BE2C (cell line): ENCODE measurements at regions not wholly inside any gene's neighbourhood (a gene's known extent, or its start where the extent isn't known, plus 50 kb on each side); places are given as distances from the start of the nearest gene placed in this dataset.

Source experiments
- DNase-seq: peaks from one replicate; pipeline ENCODE4 v3.0.0-alpha.2; 2020
- H3K27me3 ChIP-seq: fragments of 250-450 bp; sonication (Bioruptor Pico); 2 replicates; pipeline ENCODE4 v1.5.1; 2020; ENCODE audit warnings: mild to moderate bottlenecking
- H3K36me3 ChIP-seq: fragments of 250-450 bp; sonication (Bioruptor Pico); 2 replicates; pipeline ENCODE4 v1.5.1; 2020; ENCODE audit warnings: mild to moderate bottlenecking
- H3K4me1 ChIP-seq: fragments of 250-450 bp; sonication (Bioruptor Pico); 2 replicates; pipeline ENCODE4 v1.5.1; 2020
- H3K4me3 ChIP-seq: 2 replicates; pipeline ENCODE4 v1.5.1; 2011; ENCODE audit warnings: low read depth, low read length
- H3K9me3 ChIP-seq: fragments of 250-450 bp; sonication (Bioruptor Pico); 2 replicates; pipeline ENCODE4 v1.5.1; 2020
- TF ChIP-seq, protein P1 (sequence below): IDR thresholded peaks from 2 replicates; pipeline ENCODE4 v1.5.1; 2012; ENCODE audit warnings: mild to moderate bottlenecking, low read depth, low read length

DNA sequence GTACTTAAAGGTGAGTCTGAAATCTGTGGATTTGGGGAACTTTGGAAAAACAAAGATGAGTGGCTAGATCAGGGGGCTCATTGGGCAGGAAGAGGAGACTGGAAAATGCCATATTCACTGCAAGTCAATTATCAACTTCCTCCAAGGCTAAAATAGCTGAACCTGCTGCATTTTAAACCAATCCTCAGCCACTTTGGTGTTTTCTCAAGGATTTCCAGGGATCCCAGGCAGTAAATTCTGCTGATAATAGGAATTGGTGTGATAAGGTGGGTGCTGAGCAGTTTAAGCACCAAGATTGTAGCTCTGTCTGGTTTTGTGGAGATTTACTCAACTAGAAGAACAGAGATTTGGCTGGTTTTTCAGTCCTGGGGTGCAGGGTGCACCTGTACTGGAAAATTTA is 153.9 kb upstream of the CAMK1G start:
- Histone ChIP-seq H3K27me3 (no peaks in the 10 kb centered on the region), H3K4me3 (no peak overlapping the region), H3K36me3 (no peaks in the 10 kb centered on the region), H3K9me3 (no peaks in the 10 kb centered on the region), H3K4me1 (no peaks in the 10 kb centered on the region)
- TF ChIP-seq, protein P1, sequence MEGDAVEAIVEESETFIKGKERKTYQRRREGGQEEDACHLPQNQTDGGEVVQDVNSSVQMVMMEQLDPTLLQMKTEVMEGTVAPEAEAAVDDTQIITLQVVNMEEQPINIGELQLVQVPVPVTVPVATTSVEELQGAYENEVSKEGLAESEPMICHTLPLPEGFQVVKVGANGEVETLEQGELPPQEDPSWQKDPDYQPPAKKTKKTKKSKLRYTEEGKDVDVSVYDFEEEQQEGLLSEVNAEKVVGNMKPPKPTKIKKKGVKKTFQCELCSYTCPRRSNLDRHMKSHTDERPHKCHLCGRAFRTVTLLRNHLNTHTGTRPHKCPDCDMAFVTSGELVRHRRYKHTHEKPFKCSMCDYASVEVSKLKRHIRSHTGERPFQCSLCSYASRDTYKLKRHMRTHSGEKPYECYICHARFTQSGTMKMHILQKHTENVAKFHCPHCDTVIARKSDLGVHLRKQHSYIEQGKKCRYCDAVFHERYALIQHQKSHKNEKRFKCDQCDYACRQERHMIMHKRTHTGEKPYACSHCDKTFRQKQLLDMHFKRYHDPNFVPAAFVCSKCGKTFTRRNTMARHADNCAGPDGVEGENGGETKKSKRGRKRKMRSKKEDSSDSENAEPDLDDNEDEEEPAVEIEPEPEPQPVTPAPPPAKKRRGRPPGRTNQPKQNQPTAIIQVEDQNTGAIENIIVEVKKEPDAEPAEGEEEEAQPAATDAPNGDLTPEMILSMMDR = no peak
- no peak for DNase-seq

DNA sequence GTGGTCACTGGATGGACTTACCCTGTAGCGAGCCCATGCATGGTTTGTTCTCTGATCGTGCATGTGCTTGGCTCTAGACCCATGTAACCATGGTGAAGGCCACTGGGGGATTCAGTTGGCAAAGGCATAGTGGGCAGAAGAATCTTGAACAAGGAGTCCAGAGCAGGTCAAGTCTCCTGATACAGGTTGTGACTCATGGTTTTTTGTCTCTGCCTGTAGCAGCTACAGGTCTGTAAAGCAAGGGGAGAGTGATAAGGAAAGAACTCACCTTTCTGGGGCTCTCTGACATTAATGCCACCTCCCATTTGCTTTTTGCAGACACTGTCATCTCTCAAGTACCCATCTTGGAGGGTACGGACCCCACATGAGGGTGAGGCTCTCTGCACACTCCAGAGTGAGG is 153.4 kb upstream of the CAMK1G start:
- no peak overlapping the region for H3K4me3 ChIP-seq
- H3K27me3 ChIP-seq = no peaks in the 10 kb centered on the region
- no peaks in the 10 kb centered on the region for H3K4me1 ChIP-seq
- DNase-seq = no peak
- no peaks in the 10 kb centered on the region for H3K9me3 ChIP-seq
- no peaks in the 10 kb centered on the region for H3K36me3 ChIP-seq
- TF ChIP-seq, protein P1 = no peak

DNA sequence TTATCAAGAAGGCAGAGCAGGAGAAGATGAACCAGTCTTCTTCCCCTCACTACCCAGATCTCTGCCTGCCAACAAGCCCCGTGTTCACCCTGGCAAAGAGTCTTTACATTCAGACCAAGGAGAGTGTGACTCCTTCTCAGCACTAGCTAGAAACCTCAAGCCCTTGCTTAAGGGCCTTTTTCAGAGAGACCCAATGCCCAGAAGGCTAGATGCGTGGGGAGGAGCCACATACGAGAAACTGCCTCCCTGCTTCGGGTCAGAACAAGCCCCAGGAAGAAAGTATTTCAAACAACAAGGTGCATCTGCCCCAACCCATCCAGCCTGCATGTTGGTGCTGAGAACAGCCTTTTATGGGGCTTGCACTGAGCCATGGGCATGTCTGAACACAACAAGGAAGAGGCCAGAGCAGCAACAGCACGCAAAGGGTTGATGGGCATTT is 152.7 kb upstream of the CAMK1G start:
- TF ChIP-seq, protein P1 = no peak
- no peak for DNase-seq
- Histone ChIP-seq H3K4me1 (no peaks in the 10 kb centered on the region), H3K27me3 (no peaks in the 10 kb centered on the region), H3K4me3 (no peak overlapping the region), H3K9me3 (no peaks in the 10 kb centered on the region), H3K36me3 (no peaks in the 10 kb centered on the region)

DNA sequence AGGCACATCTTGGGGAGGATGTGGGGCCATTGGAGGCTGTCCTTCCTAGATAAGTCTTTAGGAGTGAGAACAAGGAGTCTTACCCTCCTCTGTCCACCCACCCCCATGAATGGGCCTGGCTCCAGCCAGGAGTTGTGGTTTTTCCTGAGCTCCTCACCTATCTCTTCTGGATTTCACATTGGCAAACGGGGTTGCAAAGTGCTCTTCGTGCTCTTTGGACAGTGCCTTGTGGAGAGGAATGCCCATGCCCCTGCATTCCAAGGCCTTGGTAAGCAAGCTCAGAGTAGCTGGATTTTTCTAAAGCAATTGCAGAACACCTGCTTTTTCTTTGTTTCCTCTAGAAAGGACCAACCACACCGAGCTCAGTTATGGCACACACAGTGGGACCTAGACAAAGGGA is 152.1 kb upstream of the CAMK1G start:
- H3K36me3 ChIP-seq = no peaks in the 10 kb centered on the region
- H3K9me3 ChIP-seq = no peaks in the 10 kb centered on the region
- no peak for DNase-seq
- no peaks in the 10 kb centered on the region for H3K27me3 ChIP-seq
- TF ChIP-seq, protein P1 = no peak
- no peak overlapping the region for H3K4me3 ChIP-seq
- H3K4me1 ChIP-seq = peaks cover 2% of the 10 kb centered on the region; the same call in 1 of the 2 replicates

DNA sequence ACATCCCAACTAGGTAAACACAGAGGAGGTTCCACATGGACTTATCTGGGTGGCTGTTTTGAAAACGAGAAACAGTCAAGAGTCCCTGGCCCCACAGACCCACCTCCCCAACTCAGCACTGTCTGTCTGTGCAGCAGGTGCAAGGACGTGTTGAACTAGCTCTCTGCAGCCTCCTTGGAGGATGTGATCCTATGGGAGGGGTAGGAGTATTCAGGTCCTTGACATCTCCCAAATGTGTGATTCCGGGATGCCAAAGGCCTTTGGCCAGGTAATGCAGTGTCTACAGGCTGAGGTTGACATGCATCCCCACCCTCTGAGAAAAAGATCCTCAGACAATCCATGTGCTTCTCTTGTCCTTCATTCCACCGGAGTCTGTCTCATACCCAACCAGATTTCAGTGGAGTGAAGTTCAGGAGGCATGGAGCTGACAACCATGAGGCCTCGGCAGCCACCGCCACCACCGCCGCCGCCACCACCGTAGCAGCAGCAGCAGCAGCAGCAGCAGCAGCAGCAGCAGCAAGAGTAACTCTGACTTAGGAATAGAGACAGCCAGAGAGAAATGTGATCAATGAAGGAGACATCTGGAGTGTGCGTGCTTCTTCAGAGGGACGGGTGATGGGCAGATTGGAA is 151.6 kb upstream of the CAMK1G start:
- no peak for DNase-seq
- TF ChIP-seq, protein P1 = no peak
- Histone ChIP-seq H3K9me3 (no peaks in the 10 kb centered on the region), H3K36me3 (no peaks in the 10 kb centered on the region), H3K4me1 (peaks cover 2% of the 10 kb centered on the region; the same call in 1 of the 2 replicates), H3K27me3 (no peaks in the 10 kb centered on the region), H3K4me3 (no peak overlapping the region)

DNA sequence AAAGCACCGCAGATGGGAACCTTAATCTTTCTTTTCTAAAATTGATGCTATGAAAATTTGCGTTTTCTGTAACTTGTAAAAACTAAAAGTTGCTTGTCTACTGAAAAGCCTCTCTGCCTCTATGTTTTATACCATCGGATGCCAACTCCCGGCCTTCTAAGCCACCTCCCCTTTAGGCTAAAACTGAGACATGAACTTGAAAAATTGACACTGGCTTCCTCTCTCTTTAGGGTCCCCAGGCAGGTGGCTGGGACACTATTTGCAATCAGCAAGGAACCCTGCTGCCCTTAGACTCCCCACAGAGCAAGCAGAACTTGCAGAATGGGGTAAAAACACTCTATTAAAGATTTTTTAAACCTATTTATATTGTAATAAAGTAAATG is 151.1 kb upstream of the CAMK1G start:
- Histone ChIP-seq H3K27me3 (no peaks in the 10 kb centered on the region), H3K36me3 (no peaks in the 10 kb centered on the region), H3K4me1 (peaks cover 2% of the 10 kb centered on the region; the same call in 1 of the 2 replicates), H3K9me3 (no peaks in the 10 kb centered on the region), H3K4me3 (no peak overlapping the region)
- TF ChIP-seq, protein P1 = no peak
- DNase-seq = no peak
